Endothelial cell of umbilical vein (primary cell): ENCODE measurements at regions not wholly inside any gene's neighbourhood (a gene's known extent, or its start where the extent isn't known, plus 50 kb on each side); places are given as distances from the start of the nearest gene placed in this dataset.
"Not testable (repeated sequence)": the region's sequence is repeated elsewhere in the genome, so short reads cannot be mapped to it uniquely, and the experiment has no call there.

Source experiments
- BruUV-seq: library from RNA; stranded (reverse); fragments of 400-500 nt; replicated peaks from 2 replicates; lab custom pipeline; 2021; lab: Mats Ljungman, UMichigan
- CTCF ChIA-PET: fragments of 300-600, 350-600 bp; sonication (Branson Sonifier 250); formaldehyde crosslinking; loops from one replicate; lab custom pipeline; 2021; ENCODE audit warnings: antibody characterized with exemption, inconsistent platforms; lab: Charles Lee
- POLR2A ChIA-PET: fragments of 300-600, 350-600 bp; sonication (Branson Sonifier 250); formaldehyde crosslinking; loops from one replicate; lab custom pipeline; 2021; ENCODE audit warnings: antibody characterized with exemption, inconsistent platforms; lab: Charles Lee
- DNase-seq: peaks from one replicate; pipeline ENCODE4 v3.0.0-alpha.2; 2011; ENCODE audit warnings: low read depth, low spot score
- FAIRE-seq: peaks from 2 replicates; lab custom pipeline; 2011; peaks lifted over from hg19 to GRCh38; lab: Jason Lieb, UNC
- H2AFZ ChIP-seq: 2 replicates; pipeline ENCODE4 v1.6.0; 2012; ENCODE audit warnings: low read depth, low read length, control low read depth, inconsistent platforms
- H3K27ac ChIP-seq: 2 replicates; pipeline ENCODE4 v1.5.1; 2011; ENCODE audit warnings: low read depth, mild to moderate bottlenecking, control low read depth, low read length, moderate library complexity; ENCODE audit not compliant: insufficient read depth
- H3K27me3 ChIP-seq, 2 experiments: 2 replicates each; pipeline versions ENCODE4 v1.6.0 to v1.6.1; 2011; ENCODE audit warnings: low read length in 2 of 2, mixed read lengths in 1 of 2; ENCODE audit not compliant: control insufficient read depth in 2 of 2, insufficient read depth in 2 of 2
- H3K36me3 ChIP-seq, 2 experiments: 2 replicates in 1 of 2; 3 replicates in 1 of 2; pipeline ENCODE4 v1.5.1; 2011; ENCODE audit warnings: low read length in 2 of 2, mild to moderate bottlenecking in 1 of 2, moderate library complexity in 1 of 2; ENCODE audit not compliant: control insufficient read depth in 2 of 2, insufficient read depth in 2 of 2; ENCODE audit errors: extremely low read depth in 1 of 2
- H3K4me1 ChIP-seq: 3 replicates; pipeline ENCODE4 v1.5.1; 2011; ENCODE audit warnings: mild to moderate bottlenecking, low read length; ENCODE audit not compliant: control insufficient read depth, insufficient read depth; ENCODE audit errors: extremely low read depth
- H3K4me2 ChIP-seq: 2 replicates; pipeline ENCODE4 v1.6.1; 2011; ENCODE audit warnings: low read length, control low read depth, mixed read lengths; ENCODE audit not compliant: insufficient read depth
- H3K4me3 ChIP-seq, 3 experiments: fragments of 200-600 bp in 1 of 3; sonication (generic), shearing (Covaris generic) in 1 of 3; replicated peaks in 1 of 3; 2 replicates each; pipeline ENCODE4 v1.5.1; 2011 to 2016; ENCODE audit warnings: control low read depth in 3 of 3, low read length in 3 of 3, mild to moderate bottlenecking in 2 of 3, inconsistent platforms in 1 of 3, low read depth in 1 of 3, moderate library complexity in 1 of 3; ENCODE audit not compliant: insufficient read depth in 1 of 3
- H3K79me2 ChIP-seq: 2 replicates; pipeline ENCODE4 v1.6.0; 2012; ENCODE audit warnings: low read length, inconsistent platforms; ENCODE audit not compliant: control insufficient read depth, insufficient read depth
- H3K9ac ChIP-seq: replicated peaks from 2 replicates; pipeline ENCODE3; 2011; ENCODE audit warnings: low read length, control low read depth; ENCODE audit not compliant: insufficient read depth; ENCODE audit errors: extremely low read depth
- H3K9me1 ChIP-seq: replicated peaks from 3 replicates; pipeline ENCODE4 v1.6.0; 2011; ENCODE audit warnings: mild to moderate bottlenecking, low read length; ENCODE audit not compliant: control insufficient read depth, insufficient read depth; ENCODE audit errors: extremely low read depth
- H3K9me3 ChIP-seq: replicated peaks from 2 replicates; pipeline ENCODE4 v1.5.1; 2012; ENCODE audit warnings: low read length, inconsistent platforms; ENCODE audit not compliant: control insufficient read depth, insufficient read depth
- H4K20me1 ChIP-seq: replicated peaks from 2 replicates; pipeline ENCODE3; 2011; ENCODE audit warnings: mild to moderate bottlenecking, low read length; ENCODE audit not compliant: control insufficient read depth, insufficient read depth; ENCODE audit errors: extremely low read depth
- dilution Hi-C: fragments of 300-500 bp; cut with MboI; formaldehyde crosslinking; loops from one replicate; pipeline ENCODE4 v1.15.0; 2019; ENCODE audit warnings: low sequenced_read_pairs; ENCODE audit not compliant: extremely low pct_ligation_motif_present
- intact Hi-C: fragments of 100-400 bp; cut with micrococcal nuclease; formaldehyde crosslinking; loops from one replicate; pipeline ENCODE4 v1.10.0; 2022

DNA sequence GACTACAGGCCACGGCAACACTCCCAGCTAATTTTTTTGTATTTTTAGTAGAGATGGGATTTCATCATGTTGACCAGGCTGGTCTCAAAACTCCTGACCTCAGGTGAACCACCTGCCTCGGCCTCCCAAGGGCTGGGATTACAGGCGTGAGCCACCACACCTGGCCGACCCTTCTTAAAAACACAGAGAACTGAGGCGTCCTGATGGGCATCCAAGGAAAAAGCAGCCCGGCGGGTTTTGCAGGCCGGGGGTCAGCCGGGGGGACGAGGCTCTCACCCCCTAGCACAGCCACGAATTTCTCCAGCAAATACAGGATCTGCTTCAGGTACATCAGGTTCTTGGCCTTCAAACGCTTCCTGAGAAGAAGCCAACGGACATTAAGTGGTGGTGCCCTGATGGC lies 178.9 kb downstream of the KLRB1 start:
- H3K36me3 ChIP-seq, POLR2A ChIA-PET, H4K20me1 ChIP-seq, H3K4me2 ChIP-seq, H3K9me3 ChIP-seq, DNase-seq, FAIRE-seq, H3K4me1 ChIP-seq, H3K27me3 ChIP-seq, H3K9ac ChIP-seq, CTCF ChIA-PET, H3K27ac ChIP-seq, intact Hi-C loops, H3K9me1 ChIP-seq, BruUV-seq, H2AFZ ChIP-seq, H3K4me3 ChIP-seq, dilution Hi-C loops, H3K79me2 ChIP-seq: not testable (repeated sequence)

DNA sequence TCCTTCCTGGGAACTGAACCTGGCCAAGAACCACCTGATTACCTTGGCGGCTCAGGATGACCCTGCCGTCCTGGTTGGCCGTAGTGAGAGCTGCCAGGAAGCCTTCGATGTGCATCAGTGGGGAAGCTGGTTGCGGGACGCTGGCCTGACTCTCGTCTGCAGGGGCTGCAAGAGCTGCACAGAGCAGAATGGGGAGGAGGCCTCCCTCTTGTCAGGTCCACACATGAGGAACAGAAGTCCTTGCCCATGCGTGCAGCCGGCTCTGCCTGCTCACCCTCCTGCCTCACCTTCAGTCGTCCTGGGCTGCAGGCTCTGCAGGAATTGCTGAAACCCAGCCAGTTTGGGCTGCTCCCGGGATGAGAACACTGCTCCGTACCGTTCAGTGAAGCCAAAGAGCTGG lies 182.3 kb downstream of the KLRB1 start:
- H2AFZ ChIP-seq, FAIRE-seq, H3K36me3 ChIP-seq, DNase-seq, H3K4me2 ChIP-seq, CTCF ChIA-PET, H3K27me3 ChIP-seq, H3K9me1 ChIP-seq, H3K4me1 ChIP-seq, H3K4me3 ChIP-seq, H3K9ac ChIP-seq, POLR2A ChIA-PET, H3K27ac ChIP-seq, dilution Hi-C loops, H4K20me1 ChIP-seq, H3K9me3 ChIP-seq, BruUV-seq, H3K79me2 ChIP-seq, intact Hi-C loops: not testable (repeated sequence)

DNA sequence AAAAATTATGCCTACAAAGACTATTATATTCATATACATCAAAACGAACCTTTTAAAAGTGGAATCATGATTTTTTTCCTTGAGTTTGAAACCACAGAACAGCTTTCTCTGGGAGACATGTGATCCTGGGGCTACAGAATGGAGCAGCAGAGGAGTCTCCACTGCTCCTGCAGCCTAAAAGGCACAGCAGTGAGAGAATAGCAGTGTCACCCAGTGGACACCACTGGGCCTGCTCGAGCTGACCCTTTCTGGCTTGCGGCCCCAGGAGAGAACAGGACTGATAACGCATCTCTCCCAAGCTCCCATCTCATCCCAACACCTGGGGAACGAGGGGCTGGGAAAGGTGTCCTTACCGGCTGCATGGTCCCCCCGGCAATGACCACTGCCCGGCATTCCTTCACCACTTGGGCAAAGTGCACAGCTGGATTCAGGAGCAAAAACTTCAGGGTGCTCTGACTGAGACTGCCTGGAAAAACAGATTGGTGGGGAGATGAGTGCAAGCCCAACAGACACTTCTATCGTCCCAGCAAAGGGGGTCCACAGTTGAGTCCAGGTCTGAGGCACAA lies 183.5 kb downstream of the KLRB1 start:
- CTCF ChIA-PET, H3K4me3 ChIP-seq, DNase-seq, H3K9me1 ChIP-seq, FAIRE-seq, H3K9ac ChIP-seq, dilution Hi-C loops, H3K9me3 ChIP-seq, H3K27ac ChIP-seq, H2AFZ ChIP-seq, POLR2A ChIA-PET, BruUV-seq, H3K4me1 ChIP-seq, H3K36me3 ChIP-seq, intact Hi-C loops, H3K4me2 ChIP-seq, H4K20me1 ChIP-seq, H3K79me2 ChIP-seq, H3K27me3 ChIP-seq: not testable (repeated sequence)

DNA sequence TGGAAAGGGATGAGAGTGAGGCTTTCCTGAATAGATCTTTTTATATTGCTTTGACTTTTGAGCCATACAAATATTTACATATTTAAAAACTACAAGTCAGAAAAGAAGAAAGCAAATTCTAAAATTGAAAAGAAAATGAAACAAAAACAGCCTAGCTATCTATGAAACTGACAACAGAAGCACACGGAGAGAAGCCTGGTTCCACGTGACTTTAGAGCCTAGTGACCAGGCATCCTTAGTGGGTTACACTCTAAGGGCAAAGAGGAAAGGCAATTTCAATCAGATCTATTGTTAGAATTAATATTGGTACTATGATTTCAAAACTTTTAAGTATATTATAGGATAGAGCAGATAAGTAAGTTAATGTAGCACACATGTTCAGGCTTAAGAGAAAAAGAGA lies 185.0 kb downstream of the KLRB1 start:
- H3K9ac ChIP-seq, H3K27ac ChIP-seq, H3K4me2 ChIP-seq, H3K9me3 ChIP-seq, dilution Hi-C loops, H3K79me2 ChIP-seq, H3K27me3 ChIP-seq, H3K4me3 ChIP-seq, H3K36me3 ChIP-seq, BruUV-seq, H2AFZ ChIP-seq, H3K4me1 ChIP-seq, H4K20me1 ChIP-seq, intact Hi-C loops, DNase-seq, FAIRE-seq, CTCF ChIA-PET, POLR2A ChIA-PET, H3K9me1 ChIP-seq: not testable (repeated sequence)
